Loucy (cell line): ENCODE measurements at regions not wholly inside any gene's neighbourhood (a gene's known extent, or its start where the extent isn't known, plus 50 kb on each side); places are given as distances from the start of the nearest gene placed in this dataset.

Source experiments
- EZH2phosphoT487 ChIP-seq: fragments of 200-600 bp; IDR thresholded peaks from 2 replicates; pipeline ENCODE4 v1.6.1; 2018; ENCODE audit warnings: antibody characterized with exemption, mild to moderate bottlenecking, moderate library complexity, borderline replicate concordance
- TF ChIP-seq, protein P1 (sequence below): fragments of 200-600 bp; sonication (generic); conservative IDR thresholded peaks from 2 replicates; pipeline ENCODE4 v1.5.1; 2014; ENCODE audit warnings: mild to moderate bottlenecking, antibody characterized with exemption, low read length

DNA sequence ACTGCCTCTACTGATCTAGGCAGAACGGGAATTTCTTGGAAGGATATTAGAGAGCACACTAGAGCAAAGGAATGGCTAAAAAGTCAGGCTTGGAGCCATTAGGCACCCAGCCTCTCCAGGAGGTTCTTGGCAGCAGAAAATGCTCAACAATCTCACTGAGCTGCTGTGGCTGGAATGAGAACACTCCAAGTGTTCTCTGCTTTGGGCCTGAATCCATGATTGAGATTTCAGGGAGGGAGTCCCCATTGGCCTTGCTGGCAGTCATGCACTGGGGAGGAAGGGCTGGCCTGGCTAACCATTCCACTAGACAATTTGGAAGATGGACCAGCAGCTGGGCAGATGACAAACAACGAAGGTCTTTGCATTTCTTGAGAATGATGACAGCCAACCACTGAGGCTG is 362.6 kb downstream of the SHQ1 start:
- TF ChIP-seq, protein P1, sequence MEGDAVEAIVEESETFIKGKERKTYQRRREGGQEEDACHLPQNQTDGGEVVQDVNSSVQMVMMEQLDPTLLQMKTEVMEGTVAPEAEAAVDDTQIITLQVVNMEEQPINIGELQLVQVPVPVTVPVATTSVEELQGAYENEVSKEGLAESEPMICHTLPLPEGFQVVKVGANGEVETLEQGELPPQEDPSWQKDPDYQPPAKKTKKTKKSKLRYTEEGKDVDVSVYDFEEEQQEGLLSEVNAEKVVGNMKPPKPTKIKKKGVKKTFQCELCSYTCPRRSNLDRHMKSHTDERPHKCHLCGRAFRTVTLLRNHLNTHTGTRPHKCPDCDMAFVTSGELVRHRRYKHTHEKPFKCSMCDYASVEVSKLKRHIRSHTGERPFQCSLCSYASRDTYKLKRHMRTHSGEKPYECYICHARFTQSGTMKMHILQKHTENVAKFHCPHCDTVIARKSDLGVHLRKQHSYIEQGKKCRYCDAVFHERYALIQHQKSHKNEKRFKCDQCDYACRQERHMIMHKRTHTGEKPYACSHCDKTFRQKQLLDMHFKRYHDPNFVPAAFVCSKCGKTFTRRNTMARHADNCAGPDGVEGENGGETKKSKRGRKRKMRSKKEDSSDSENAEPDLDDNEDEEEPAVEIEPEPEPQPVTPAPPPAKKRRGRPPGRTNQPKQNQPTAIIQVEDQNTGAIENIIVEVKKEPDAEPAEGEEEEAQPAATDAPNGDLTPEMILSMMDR = no peak
- TF ChIP-seq EZH2phosphoT487 = no peak
